Fibroblast of lung (primary cell): ENCODE measurements at regions not wholly inside any gene's neighbourhood (a gene's known extent, or its start where the extent isn't known, plus 50 kb on each side); places are given as distances from the start of the nearest gene placed in this dataset.

Source experiments
- CTCF ChIP-seq, 2 donors: IDR thresholded peaks in 1 of 2; conservative IDR thresholded peaks in 1 of 2; 1 replicate in 1 of 2; 2 replicates in 1 of 2; pipeline ENCODE4 v1.5.1; 2011 to 2012; ENCODE audit warnings: low read length in 2 of 2, control low read depth in 1 of 2, inconsistent platforms in 1 of 2, low read depth in 1 of 2, mild to moderate bottlenecking in 1 of 2
- EZH2 ChIP-seq: IDR thresholded peaks from 2 replicates; pipeline ENCODE4 v1.5.1; 2012; ENCODE audit warnings: low read length, control low read depth, mild to moderate bottlenecking; ENCODE audit errors: missing control alignments

GRCh38 chrX:117301086-117301485 lies 815.5 kb downstream of the KLHL13 start:
- TF ChIP-seq CTCF (conservative IDR thresholded peaks at IDR 0.05 in 1 of 2, IDR thresholded peaks at IDR 0.05 in 1 of 2; ENCODE audit: low read depth in 1 of 2, low read length in 2 of 2) (no peak), EZH2 (no peak)
